GM13976 (cell line): ENCODE measurements at regions not wholly inside any gene's neighbourhood (a gene's known extent, or its start where the extent isn't known, plus 50 kb on each side); places are given as distances from the start of the nearest gene placed in this dataset.

Experiments
- DNase-seq: peaks from one replicate; pipeline ENCODE4 v3.0.0; 2012; ENCODE audit warnings: low spot score
- CTCF ChIP-seq: IDR thresholded peaks from 2 replicates; pipeline ENCODE4 v1.5.1; 2012; ENCODE audit warnings: borderline replicate concordance, mild to moderate bottlenecking; ENCODE audit not compliant: insufficient read depth; ENCODE audit errors: extremely low read depth, missing control alignments, control extremely low read depth
- in situ Hi-C: fragments of 300-500 bp; cut with MboI; formaldehyde crosslinking; loops from one replicate; pipeline ENCODE4 v1.12.0; 2022; ENCODE audit warnings: low sequenced_read_pairs, mixed read lengths, inconsistent platforms; ENCODE audit not compliant: unreplicated experiment

GRCh38 chr4:132592850-132593249 is 556.2 kb upstream of the PCDH10 start:
- in situ Hi-C loops: no loop called here
- no peak for DNase-seq
- TF ChIP-seq CTCF: no peak

- no peak for DNase-seq
- TF ChIP-seq CTCF: no peak
- in situ Hi-C loops: no loop called here
Observed at GRCh38 chr4:132593717-132594400, 555.2 kb upstream of the PCDH10 start.

GRCh38 chr4:132596186-132596585 is 552.9 kb upstream of the PCDH10 start:
- in situ Hi-C loops: no loop called here
- DNase-seq: no peak
- no peak for TF ChIP-seq CTCF

- DNase-seq: no peak
- in situ Hi-C loops: no loop called here
- TF ChIP-seq CTCF: no peak
Observed at GRCh38 chr4:132605551-132605950, 543.5 kb upstream of the PCDH10 start.

- no peak for TF ChIP-seq CTCF
- in situ Hi-C loops: no loop called here
- DNase-seq: no peak
Observed at GRCh38 chr4:132614682-132615081, 534.4 kb upstream of the PCDH10 start.

- in situ Hi-C loops: no loop called here
- TF ChIP-seq CTCF: no peak
- DNase-seq: no peak
Observed at GRCh38 chr4:132619968-132620367, 529.1 kb upstream of the PCDH10 start.
